Epithelial cell of proximal tubule (primary cell): ENCODE measurements at regions not wholly inside any gene's neighbourhood (a gene's known extent, or its start where the extent isn't known, plus 50 kb on each side); places are given as distances from the start of the nearest gene placed in this dataset.
"Not testable (repeated sequence)": the region's sequence is repeated elsewhere in the genome, so short reads cannot be mapped to it uniquely, and the experiment has no call there.

Experiments used
- DNase-seq: peaks from one replicate; pipeline ENCODE4 v3.0.0-alpha.2; 2011; ENCODE audit warnings: low read depth
- H3K4me3 ChIP-seq: 2 replicates; pipeline ENCODE4 v1.5.1; 2011; ENCODE audit warnings: low read depth, mild to moderate bottlenecking, low read length
- TF ChIP-seq, protein P1 (sequence below): conservative IDR thresholded peaks from 2 replicates; pipeline ENCODE4 v1.5.1; 2012; ENCODE audit warnings: low read depth, mild to moderate bottlenecking, low read length

DNA sequence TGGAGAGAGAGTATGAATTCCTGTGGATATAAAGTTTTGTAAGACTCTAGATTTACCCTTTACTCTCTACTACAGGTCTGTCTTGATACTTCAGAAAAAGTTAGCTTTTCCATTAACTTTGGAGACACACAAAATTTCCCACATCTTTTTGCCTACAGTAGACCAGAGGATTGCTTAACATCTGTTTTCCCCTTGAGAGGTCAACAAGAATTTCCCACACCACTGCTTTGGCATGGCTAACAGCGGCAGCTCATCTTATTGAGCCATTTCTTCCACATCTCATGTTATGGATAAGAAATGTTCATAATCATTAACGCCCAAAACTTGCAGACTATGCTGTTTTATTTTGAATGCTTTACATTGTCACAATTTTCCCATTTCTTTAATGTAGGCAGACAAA lies 273.6 kb upstream of the RGPD4 start:
- DNase-seq, result peak; percentile 48
- TF ChIP-seq, protein P1, sequence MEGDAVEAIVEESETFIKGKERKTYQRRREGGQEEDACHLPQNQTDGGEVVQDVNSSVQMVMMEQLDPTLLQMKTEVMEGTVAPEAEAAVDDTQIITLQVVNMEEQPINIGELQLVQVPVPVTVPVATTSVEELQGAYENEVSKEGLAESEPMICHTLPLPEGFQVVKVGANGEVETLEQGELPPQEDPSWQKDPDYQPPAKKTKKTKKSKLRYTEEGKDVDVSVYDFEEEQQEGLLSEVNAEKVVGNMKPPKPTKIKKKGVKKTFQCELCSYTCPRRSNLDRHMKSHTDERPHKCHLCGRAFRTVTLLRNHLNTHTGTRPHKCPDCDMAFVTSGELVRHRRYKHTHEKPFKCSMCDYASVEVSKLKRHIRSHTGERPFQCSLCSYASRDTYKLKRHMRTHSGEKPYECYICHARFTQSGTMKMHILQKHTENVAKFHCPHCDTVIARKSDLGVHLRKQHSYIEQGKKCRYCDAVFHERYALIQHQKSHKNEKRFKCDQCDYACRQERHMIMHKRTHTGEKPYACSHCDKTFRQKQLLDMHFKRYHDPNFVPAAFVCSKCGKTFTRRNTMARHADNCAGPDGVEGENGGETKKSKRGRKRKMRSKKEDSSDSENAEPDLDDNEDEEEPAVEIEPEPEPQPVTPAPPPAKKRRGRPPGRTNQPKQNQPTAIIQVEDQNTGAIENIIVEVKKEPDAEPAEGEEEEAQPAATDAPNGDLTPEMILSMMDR, result no peak
- no peak overlapping the region for H3K4me3 ChIP-seq

DNA sequence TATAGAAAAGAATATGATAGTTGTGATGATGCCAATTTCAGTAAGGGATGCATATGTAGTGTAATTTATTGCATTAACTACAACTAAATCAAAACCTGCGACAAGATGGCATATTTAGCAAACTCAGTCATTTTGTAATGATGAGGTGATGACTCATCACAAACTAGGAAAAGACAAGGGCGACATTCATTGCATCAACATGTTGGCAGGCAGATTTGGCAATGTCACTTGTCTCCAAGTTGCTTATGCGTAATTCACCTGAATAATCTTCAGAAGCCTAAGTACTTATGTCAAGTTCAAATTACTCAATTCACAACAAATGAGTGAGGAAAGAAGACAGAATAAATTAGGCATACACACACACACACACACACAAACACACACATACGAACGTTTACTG lies 273.2 kb upstream of the RGPD4 start:
- DNase-seq, result no peak
- H3K4me3 ChIP-seq, result no peak overlapping the region
- TF ChIP-seq, protein P1, result no peak

DNA sequence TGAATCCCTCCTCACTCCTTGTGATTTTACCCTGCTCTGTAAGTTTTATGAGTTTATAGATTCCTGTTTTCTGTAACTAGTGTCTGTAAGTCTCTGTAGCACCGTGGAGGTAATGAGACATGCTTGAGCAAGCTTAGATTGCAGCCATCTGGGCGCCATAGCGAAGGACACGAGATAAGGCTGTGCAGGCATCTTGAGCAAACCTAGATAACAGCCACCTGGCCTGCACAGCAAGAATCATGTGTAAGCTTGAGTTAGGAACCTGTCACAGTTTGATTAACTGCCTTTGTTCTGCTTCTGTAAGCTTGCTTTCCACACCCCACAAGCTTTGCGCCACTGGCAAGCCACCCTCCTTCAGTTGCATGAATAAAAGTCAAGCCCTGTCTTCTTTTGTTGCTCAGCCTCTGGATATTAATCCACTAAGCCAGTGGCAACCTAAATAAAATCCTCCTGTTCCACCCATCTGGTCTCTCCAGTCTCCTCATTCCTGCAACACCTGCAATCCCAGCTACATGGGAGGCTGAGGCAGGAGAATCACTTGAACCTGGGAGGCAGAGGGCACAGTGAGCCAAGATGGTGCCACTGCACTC lies 270.6 kb upstream of the RGPD4 start:
- H3K4me3 ChIP-seq, result no peak overlapping the region
- TF ChIP-seq, protein P1, result no peak
- no peak for DNase-seq

- TF ChIP-seq, protein P1, result no peak
- no peak for DNase-seq
- no peak overlapping the region for H3K4me3 ChIP-seq
Measured at GRCh38 chr2:107558295-107558694, 268.4 kb upstream of the RGPD4 start.

- DNase-seq, result no peak
- no peak overlapping the region for H3K4me3 ChIP-seq
- TF ChIP-seq, protein P1, result no peak
Measured at GRCh38 chr2:107569496-107569895, 257.2 kb upstream of the RGPD4 start.

DNA sequence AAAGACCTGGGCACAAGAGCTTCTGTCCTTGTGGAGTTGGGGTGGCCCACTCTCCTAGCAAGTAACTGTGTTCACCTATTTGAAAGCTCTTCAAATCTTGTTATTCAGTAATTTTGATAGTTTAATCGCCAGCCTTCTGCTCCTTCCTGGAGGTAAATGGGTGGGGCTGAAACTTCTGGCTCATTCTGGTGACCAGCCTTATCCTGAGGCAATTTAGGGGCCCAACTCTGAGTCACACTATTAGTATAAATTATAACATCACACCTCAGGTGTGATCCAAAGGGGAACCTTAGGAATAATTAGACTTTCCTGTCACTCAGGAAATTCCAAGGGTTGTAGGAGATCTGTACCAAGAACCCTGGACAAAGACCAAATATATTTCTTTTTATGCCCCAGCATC lies 255.8 kb upstream of the RGPD4 start:
- no peak for DNase-seq
- TF ChIP-seq, protein P1, result no peak
- no peak overlapping the region for H3K4me3 ChIP-seq

- TF ChIP-seq, protein P1, result peak; percentile 37
- H3K4me3 ChIP-seq, DNase-seq: not testable (repeated sequence)
Measured at GRCh38 chr2:107572890-107573289, 253.8 kb upstream of the RGPD4 start.
